Stimulated activated CD8-positive, alpha-beta memory T cell treated with anti-CD3 and anti-CD28 coated beads, Interleukin-12 subunit alpha, Interleukin-12 subunit beta, amount 100 ng/mL, for 4 hours (primary cell): ENCODE measurements at regions not wholly inside any gene's neighbourhood (a gene's known extent, or its start where the extent isn't known, plus 50 kb on each side); places are given as distances from the start of the nearest gene placed in this dataset.

Experiments used
- DNase-seq: peaks from one replicate; pipeline ENCODE4 v3.0.0-alpha.2; 2020; ENCODE audit warnings: low read depth

DNA sequence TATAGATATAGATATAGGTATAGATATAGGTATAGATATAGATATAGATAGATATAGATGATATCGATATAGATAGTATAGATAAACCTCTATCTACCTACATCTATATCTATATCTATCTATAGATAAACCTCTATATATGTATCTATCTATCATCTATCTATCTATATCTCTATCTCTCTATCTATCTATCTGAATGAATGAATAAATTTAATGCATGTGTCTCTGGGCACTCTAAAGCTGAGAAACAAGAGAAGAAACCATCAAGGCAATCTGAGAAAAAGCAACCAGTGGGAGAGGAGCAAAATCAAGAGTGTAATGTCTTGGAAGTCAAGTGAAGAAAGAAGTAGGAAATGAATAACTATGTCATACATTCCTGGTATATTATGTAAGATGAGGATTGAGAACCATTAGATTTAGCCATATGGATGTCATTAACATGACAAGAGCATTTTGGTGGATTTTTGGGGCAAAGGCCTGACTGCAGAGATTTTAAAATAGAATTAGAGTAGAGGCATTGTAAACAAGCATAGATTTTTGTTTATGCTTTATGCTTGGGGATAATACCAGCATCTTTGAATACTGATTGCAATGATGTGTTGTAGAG, 1262.7 kb upstream of the MIR17HG start:
- DNase-seq: no peak

GRCh38 chr13:90089051-90089450, 1258.4 kb upstream of the MIR17HG start:
- no peak for DNase-seq

DNA sequence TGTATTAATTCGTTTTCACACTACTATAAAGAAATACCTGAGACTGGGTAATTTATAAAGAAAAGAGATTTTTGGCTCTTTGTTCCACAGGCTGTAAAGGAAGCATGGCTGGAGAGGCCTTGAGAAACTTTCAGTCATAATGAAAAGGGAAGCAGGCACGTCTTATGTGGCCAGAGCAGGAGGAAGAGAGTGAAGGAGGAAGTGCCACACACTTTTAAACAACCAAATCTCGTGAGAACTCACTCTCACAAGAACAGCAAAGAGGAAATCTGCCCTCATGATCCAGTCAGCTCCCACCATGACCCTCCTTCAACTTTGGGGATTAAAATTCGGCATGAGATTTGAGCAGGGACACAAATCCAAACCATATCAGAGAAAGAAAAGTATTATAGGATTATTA, 1255.9 kb upstream of the MIR17HG start:
- DNase-seq: no peak

DNA sequence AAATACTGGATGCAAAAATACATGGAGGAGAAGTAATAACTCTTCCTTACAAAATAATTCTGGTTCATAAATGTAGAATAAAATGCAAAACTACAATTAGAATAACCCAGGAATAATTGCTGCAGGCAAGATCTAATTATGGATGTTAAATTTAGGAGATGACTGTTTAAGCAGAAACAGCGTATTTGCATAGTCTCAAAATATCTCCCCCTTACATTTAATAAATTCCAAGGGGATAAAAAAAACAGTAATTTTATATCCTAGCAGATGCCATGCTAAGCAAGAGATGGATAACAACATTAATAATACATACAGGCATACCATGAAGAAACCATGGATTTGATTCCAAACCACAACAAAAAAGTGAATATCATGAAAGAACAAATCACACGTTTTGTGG, 1253.1 kb upstream of the MIR17HG start:
- no peak for DNase-seq

DNA sequence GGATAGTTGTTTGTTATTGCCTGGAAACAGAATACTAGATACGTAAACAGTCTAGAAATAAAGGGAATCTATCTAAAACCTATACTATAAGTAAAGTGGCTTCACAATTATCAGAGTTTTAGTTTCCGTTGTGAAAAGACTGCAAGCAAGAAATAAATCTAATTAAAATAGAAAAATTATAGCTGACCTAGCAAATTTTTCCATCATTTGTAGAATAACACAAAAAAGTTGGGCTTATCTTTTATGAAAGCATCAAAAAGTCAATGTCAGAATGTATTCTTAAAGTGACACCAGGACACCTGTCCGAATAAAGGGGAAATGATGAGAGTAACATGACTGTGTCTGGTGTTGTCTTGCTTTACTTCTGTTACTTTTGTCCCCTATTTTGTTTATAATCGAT, 1248.9 kb upstream of the MIR17HG start:
- no peak for DNase-seq

DNA sequence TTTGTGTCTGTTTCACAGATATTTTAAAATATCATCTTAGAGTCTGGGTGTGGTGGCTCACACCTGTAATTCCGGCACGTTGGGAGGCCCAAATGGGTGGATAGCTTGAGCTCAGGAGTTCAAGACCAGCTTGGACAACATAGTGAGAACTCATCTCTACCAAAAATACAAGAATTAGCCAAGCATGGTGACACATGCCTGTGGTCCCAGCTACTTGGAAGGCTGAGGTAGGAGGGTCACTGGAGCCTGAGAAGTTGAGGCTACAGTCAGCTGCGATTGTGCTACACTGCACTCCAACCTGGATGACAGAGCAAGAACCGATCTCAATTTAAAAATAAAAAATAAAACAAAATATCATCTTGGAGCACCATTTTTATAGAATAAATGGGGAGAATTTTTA, 1247.6 kb upstream of the MIR17HG start:
- no peak for DNase-seq

DNA sequence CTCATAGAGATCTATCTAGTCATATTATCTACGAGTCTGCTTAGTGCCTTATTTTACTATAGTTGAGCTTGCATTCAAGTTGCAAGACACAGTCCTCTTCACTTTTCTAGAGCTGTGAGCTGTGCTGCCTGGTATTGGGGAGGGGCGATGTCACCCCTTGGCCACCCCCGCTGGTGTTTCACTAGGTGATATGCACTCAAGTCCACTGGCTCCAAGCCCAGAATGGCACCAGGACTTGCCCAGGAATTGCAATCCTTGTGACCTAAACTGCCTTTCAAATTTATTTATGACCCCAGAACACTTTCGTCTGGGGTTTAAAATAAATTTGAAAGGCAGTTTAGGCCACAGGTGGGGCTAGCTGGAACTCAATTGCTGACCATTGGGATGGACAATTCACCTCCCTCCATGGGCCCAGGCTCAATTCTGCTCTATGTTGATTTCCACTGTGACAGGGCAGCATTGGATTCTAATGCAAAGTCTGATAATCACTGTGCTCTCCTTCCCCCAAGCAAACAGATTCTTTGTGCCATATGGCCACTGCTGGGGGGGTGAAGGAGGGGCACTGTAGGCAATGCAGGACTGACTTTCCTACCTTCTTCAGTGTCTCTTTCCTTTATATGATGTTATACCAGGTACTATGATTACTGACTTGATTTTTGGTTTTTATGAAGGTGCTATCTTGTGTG, 1244.2 kb upstream of the MIR17HG start:
- no peak for DNase-seq

DNA sequence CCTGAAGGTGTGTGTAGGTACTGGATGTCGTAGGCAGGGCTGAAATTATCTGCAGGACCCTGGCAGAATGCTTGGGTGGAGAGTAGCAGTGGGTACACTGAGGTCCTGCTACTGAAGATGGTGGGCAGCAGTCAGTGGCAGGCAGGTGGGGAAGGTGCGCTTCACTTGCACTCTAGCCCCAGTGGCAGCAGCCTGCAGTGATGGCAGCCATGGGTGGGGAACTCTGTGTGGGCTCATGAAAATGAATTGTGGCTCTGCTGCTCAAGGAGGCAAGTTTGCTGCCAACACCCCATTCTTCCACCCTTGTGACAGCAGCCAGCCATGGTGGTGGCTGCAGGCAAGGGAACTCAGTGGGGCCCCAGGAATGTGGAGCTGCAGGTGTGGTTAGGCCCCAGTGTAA, 1242.7 kb upstream of the MIR17HG start:
- no peak for DNase-seq

DNA sequence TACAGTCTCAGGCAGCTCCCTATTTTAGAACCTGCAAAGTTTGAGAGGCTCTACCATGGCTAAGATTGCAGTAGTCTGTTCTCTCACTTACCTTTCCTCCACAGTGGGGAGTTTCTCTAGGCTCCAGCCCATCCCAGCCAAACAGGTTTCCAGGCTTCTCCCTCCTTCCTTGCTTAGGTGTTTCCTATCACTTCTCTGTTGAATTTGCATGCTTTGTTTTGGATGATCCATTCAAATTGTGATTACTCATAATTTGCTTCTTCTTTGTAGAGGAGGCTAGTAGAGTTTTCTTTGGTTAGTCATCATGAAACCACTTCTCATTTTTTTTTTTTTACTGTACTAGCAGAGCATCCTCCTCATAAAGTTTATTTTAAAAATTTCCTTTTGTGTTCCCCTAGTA, 1242.2 kb upstream of the MIR17HG start:
- DNase-seq: no peak

- DNase-seq: no peak
Measured at GRCh38 chr13:90105849-90106496, 1241.5 kb upstream of the MIR17HG start.

DNA sequence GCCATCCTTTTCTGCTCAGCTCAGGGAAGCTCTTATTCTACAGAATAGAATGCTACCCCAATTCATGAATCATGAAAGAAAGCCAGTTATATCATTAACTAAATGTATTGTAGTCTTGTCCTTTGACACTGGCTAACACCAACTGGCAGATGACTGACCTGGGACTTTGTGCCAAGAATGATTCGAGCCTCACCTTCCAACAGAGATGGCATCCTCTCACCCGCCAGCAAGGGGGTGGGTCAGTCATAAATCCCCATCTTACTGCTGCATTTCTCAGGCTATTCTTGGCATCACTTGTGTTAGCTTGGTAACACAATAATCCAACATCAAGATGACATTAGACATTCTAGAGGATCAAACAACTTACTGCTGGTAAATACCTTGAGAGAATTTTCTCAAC, 1239.8 kb upstream of the MIR17HG start:
- DNase-seq: no peak

DNA sequence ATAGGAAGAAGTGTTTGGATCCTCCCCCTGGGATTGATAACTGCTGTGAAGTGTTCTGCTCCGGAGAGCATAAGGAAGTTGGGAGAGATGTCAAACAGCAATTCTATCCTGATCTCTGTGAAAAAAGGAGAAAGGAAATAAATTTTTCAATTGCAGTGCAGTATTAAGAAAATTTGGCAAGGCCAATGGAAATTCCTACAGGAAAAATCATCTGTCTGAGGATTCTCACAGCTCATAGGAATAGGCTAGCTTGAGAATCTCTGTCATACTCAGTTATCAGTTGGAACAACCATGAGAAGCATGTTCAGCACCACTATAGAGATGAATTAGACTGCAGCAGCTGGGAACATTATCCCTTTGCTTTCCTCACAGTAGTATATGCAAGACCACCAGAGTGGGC, 1238.9 kb upstream of the MIR17HG start:
- DNase-seq: no peak

DNA sequence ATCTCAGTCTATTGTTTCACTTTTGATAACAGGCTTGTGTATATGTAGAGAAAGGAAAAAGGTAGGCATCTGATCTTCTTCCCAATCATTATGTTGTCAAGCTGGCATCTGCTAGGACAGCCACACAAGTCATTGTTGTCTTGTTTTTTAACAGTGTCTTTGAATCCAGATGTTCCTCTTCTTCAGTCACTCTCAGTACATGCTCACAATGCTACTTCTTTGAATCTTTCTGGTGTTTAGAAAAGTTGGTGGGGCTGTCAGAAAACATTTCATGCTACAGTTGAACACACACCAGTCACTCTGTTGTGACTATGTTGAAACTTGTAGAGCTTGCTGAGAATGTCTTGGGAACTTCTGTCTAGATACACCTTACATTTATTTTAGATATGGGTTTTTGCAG, 1231.4 kb upstream of the MIR17HG start:
- DNase-seq: no peak

GRCh38 chr13:90118467-90119071, 1228.9 kb upstream of the MIR17HG start:
- no peak for DNase-seq

GRCh38 chr13:90120026-90120425, 1227.5 kb upstream of the MIR17HG start:
- no peak for DNase-seq

DNA sequence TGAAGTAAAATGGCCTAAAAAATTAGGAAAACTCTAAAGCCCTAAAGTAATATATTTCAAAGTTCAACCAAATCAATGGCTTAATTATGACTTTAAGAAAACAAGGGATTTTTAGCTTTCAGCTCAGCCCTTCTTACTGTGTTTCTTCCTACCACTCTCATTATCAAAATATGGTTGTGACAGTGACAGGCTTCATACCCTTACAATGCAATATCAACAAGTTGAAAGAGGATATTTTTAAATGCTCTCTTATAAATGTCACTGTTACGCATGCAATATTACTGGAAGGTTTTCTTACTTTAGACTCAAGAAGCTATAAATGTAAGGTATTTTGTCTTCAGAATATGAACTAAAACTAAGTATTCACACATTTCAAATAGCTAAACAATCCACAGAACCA, 1225.7 kb upstream of the MIR17HG start:
- DNase-seq: no peak

DNA sequence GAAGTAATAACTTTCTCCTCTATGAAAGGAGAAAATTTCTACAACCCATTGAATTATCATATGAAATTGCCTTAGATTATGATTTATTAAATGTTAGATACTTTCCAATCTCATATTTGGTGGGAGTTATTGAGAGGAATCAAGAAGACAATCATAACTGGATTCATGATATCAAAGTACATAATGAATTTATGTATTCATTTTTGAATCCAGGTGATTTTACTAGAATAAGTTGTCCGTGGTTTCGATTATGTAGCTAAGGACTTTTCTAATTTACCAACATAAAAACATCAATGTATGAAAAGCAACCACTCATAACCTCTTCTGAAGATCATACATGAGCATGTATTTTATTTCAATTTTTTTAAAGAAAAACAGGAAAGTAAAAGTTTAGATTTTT, 1225.0 kb upstream of the MIR17HG start:
- DNase-seq: no peak

- no peak for DNase-seq
Measured at GRCh38 chr13:90135558-90135957, 1211.9 kb upstream of the MIR17HG start.

- no peak for DNase-seq
Measured at GRCh38 chr13:90142251-90142650, 1205.2 kb upstream of the MIR17HG start.

- no peak for DNase-seq
Measured at GRCh38 chr13:90154311-90154960, 1193.1 kb upstream of the MIR17HG start.

DNA sequence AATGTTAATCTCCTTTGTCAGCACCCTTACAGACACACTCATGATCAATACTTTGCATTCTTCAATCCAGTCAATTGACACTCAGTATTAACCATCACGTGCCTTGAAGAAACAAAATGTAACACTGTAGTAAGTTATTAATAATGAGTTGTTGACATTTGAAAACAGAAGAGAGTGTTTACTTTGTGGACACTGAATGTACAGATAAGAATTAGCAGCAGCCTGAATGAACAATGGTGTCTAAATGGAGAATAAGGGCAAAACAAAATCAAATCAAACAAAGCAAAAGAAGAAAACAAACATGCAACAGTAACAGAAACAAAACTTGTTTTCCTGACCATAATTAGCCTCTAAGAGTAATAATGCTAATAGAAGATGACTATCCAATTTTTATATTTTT, 1191.1 kb upstream of the MIR17HG start:
- DNase-seq: no peak

DNA sequence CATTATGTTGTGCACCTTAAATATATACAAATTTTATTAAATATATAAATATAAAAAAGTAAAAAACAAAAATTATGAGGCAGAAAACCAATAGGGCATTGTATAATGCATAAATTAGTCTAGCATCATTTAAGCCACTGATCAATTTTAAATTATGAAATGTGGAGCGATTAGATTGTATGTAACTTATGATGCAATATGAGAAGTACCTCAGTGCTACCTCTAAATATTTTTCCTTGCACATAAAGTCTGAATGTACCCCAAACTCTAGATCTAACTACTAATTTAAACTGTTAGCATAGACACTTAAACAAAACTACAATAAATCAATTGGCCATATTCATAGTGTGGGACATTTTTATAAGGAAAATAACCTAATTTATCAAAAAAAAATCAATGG, 1178.5 kb upstream of the MIR17HG start:
- no peak for DNase-seq

DNA sequence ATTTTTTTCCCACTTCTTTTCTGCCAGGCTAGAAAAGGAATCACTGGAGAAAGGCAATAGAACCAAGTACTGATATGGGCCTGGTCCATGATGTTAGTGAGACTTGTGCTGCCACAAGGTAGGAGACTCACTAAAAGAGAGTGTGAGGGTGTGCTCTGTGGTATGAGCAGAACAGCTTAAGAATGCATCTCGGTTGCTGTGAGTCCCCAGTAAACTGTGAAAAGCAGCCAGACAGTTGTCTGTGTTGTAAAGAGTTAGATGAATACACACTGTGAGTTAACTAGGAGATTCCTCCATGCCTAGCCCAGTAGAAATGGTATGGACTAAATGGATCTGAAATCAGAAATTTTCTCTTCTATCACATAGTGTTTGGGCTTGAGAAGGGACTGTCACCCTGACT, 1177.3 kb upstream of the MIR17HG start:
- no peak for DNase-seq
